HTR-8/SVneo (cell line): ENCODE measurements at regions not wholly inside any gene's neighbourhood (a gene's known extent, or its start where the extent isn't known, plus 50 kb on each side); places are given as distances from the start of the nearest gene placed in this dataset.
A peak's percentile ranks its signal among the peaks of the same experiment; 100 is the strongest.

ENCODE experiments used
- DNase-seq: peaks from one replicate; pipeline ENCODE4 v3.0.0; 2011; ENCODE audit warnings: low spot score, mixed read lengths; ENCODE audit not compliant: insufficient read length
- FAIRE-seq: peaks from 2 replicates; lab custom pipeline; 2011; peaks lifted over from hg19 to GRCh38; lab: Jason Lieb, UNC

- FAIRE-seq (peak; percentile 16), DNase-seq (no peak)
Observed at GRCh38 chr2:71789556-71790204, 336.3 kb downstream of the DYSF start.

- no peak for DNase-seq
- FAIRE-seq = no peak
Observed at GRCh38 chr2:71788601-71789240, 335.4 kb downstream of the DYSF start.

- FAIRE-seq (no peak), DNase-seq (no peak)
Observed at GRCh38 chr2:71788186-71788525, 334.8 kb downstream of the DYSF start.

- FAIRE-seq = peak; percentile 62
- DNase-seq = no peak
Observed at GRCh38 chr2:71787476-71788185, 334.3 kb downstream of the DYSF start.

GRCh38 chr2:71787108-71787415 lies 333.7 kb downstream of the DYSF start:
- FAIRE-seq = no peak
- DNase-seq = no peak

GRCh38 chr2:71786291-71787107 lies 333.1 kb downstream of the DYSF start:
- FAIRE-seq (no peak), DNase-seq (no peak)

- FAIRE-seq (no peak), DNase-seq (no peak)
Observed at GRCh38 chr2:71785516-71785981, 332.2 kb downstream of the DYSF start.

- FAIRE-seq = peak; percentile 79
Observed at GRCh38 chr2:71784734-71785511, 331.6 kb downstream of the DYSF start.

GRCh38 chr2:71783815-71784214 lies 330.5 kb downstream of the DYSF start:
- peak; percentile 48 for FAIRE-seq
- DNase-seq = no peak

More at GRCh38 chr2:71784734-71785511, 331.6 kb downstream of the DYSF start:
- peak; percentile 77 for DNase-seq

- DNase-seq = no peak
- no peak for FAIRE-seq
Observed at GRCh38 chr2:71783215-71783614, 329.9 kb downstream of the DYSF start.

- DNase-seq (no peak), FAIRE-seq (no peak)
Observed at GRCh38 chr2:71782323-71782722, 329.0 kb downstream of the DYSF start.

- FAIRE-seq (no peak), DNase-seq (no peak)
Observed at GRCh38 chr2:71781695-71782228, 328.4 kb downstream of the DYSF start.

- FAIRE-seq (peak; percentile 26), DNase-seq (no peak)
Observed at GRCh38 chr2:71780162-71780561, 326.8 kb downstream of the DYSF start.

GRCh38 chr2:71779774-71780105 lies 326.4 kb downstream of the DYSF start:
- DNase-seq (no peak), FAIRE-seq (no peak)

- peak; percentile 54 for FAIRE-seq
- DNase-seq = no peak
Observed at GRCh38 chr2:71778936-71779773, 325.8 kb downstream of the DYSF start.

GRCh38 chr2:71778514-71778913 lies 325.2 kb downstream of the DYSF start:
- DNase-seq = no peak
- peak; percentile 90 for FAIRE-seq

GRCh38 chr2:71777946-71778345 lies 324.6 kb downstream of the DYSF start:
- DNase-seq = no peak
- no peak for FAIRE-seq

- DNase-seq (no peak), FAIRE-seq (no peak)
Observed at GRCh38 chr2:71776227-71776626, 322.9 kb downstream of the DYSF start.

GRCh38 chr2:71773218-71773617 lies 319.9 kb downstream of the DYSF start:
- no peak for DNase-seq
- no peak for FAIRE-seq
